ENCODE measurements at regions not wholly inside any gene's neighbourhood (a gene's known extent, or its start where the extent isn't known, plus 50 kb on each side); places are given as distances from the start of the nearest gene placed in this dataset.

- no peak for FAIRE-seq
- TF ChIP-seq, protein P1, sequence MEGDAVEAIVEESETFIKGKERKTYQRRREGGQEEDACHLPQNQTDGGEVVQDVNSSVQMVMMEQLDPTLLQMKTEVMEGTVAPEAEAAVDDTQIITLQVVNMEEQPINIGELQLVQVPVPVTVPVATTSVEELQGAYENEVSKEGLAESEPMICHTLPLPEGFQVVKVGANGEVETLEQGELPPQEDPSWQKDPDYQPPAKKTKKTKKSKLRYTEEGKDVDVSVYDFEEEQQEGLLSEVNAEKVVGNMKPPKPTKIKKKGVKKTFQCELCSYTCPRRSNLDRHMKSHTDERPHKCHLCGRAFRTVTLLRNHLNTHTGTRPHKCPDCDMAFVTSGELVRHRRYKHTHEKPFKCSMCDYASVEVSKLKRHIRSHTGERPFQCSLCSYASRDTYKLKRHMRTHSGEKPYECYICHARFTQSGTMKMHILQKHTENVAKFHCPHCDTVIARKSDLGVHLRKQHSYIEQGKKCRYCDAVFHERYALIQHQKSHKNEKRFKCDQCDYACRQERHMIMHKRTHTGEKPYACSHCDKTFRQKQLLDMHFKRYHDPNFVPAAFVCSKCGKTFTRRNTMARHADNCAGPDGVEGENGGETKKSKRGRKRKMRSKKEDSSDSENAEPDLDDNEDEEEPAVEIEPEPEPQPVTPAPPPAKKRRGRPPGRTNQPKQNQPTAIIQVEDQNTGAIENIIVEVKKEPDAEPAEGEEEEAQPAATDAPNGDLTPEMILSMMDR (IDR thresholded peaks at IDR 0.05; ENCODE audit: insufficient read depth, missing control alignments): no peak
- DNase-seq (ENCODE audit: insufficient read length, low spot score): no peak
These were observed 51.3 kb upstream of the CNKSR3 start for GRCh38 chr6:154561750-154562149.

DNA sequence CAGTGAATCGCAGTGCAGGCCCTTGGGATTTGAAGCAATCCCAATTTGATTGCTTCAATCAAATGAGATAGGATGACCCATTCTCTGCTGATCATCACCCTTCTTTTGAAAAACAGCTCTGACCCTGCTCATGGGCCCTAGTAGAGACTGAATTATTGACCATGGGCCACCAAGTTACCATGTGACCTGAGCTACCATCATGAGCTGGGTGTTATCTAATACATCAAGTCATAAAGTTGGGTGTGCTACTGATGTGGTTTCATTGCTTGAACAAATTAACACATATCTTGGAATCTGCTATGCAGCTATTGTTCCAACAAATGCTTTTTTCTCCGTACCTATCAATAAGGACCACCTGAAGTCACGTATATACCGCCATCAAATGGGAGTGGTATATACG, 54.8 kb upstream of the CNKSR3 start:
- FAIRE-seq: no peak
- no peak for DNase-seq (ENCODE audit: insufficient read length, low spot score)
- TF ChIP-seq, protein P1 (IDR thresholded peaks at IDR 0.05; ENCODE audit: insufficient read depth, missing control alignments): no peak

GRCh38 chr6:154566866-154567265, 56.4 kb upstream of the CNKSR3 start:
- DNase-seq (ENCODE audit: insufficient read length, low spot score) (no peak), FAIRE-seq (no peak)
- TF ChIP-seq, protein P1 (IDR thresholded peaks at IDR 0.05; ENCODE audit: insufficient read depth, missing control alignments): no peak

- FAIRE-seq (no peak), DNase-seq (ENCODE audit: insufficient read length, low spot score) (no peak)
- TF ChIP-seq, protein P1 (IDR thresholded peaks at IDR 0.05; ENCODE audit: insufficient read depth, missing control alignments): no peak
These were observed 57.3 kb upstream of the CNKSR3 start for GRCh38 chr6:154567695-154568220.

DNA sequence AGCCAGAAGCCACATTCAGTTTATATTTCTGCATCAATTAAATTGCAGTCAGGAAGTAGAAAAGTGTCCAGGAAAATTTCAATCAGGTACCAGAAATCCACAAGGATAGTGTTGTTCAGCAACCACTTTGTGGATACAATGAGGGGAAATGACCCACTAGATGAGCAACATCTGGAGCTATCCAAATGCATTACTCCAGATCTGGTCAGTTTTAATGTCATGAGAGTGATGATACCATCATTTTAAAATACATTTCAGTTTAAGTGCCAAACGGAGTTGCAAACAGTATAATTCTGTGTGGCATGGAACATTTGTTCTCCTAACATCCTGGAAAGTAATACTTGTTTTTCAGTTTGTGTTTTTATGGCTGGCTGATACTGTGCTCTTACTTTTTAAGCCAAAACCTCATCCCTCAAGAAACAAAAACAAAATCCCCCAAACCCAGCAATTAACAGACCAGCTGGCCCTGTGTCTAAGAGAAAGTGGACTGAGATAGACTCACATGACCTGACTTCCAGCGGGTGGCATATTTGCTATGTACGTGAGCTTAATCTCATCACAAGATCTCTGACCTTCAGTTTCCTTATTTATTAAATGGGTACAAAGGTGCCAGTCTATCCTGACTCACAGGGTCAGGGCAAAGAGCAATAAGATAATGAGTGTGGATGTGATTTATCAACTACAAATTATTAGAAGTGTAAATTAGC, 58.8 kb upstream of the CNKSR3 start:
- FAIRE-seq (no peak), DNase-seq (ENCODE audit: insufficient read length, low spot score) (no peak)
- TF ChIP-seq, protein P1 (IDR thresholded peaks at IDR 0.05; ENCODE audit: insufficient read depth, missing control alignments): no peak

DNA sequence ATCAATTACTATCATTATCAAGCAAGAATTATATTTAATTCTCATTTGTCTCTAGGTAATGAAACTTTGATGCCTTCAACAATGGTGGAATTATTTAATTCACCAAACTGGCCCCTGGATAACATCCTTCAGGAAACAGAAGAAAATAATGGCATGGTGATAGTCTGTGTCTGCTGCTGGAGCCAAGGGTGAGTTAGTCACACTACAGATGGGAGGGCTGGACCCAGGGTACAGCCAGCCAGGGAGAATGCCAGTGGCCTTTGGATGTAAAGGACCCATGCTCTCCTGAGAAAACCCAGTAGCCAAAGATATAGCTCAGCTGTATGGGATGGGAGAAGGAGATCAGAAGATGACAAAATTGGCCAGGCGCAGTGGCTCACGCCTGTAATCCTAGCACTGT, 60.0 kb upstream of the CNKSR3 start:
- no peak for FAIRE-seq
- no peak for DNase-seq (ENCODE audit: insufficient read length, low spot score)
- TF ChIP-seq, protein P1 (IDR thresholded peaks at IDR 0.05; ENCODE audit: insufficient read depth, missing control alignments): no peak

- no peak for DNase-seq (ENCODE audit: insufficient read length, low spot score)
- FAIRE-seq: no peak
- TF ChIP-seq, protein P1 (IDR thresholded peaks at IDR 0.05; ENCODE audit: insufficient read depth, missing control alignments): no peak
These were observed 62.1 kb upstream of the CNKSR3 start for GRCh38 chr6:154572556-154572955.

Data from D721Med (cell line).